Amniotic epithelial cell (primary cell): ENCODE measurements at regions not wholly inside any gene's neighbourhood (a gene's known extent, or its start where the extent isn't known, plus 50 kb on each side); places are given as distances from the start of the nearest gene placed in this dataset.
A peak's percentile ranks its signal among the peaks of the same experiment; 100 is the strongest.

Experiments used
- DNase-seq: peaks from one replicate; pipeline ENCODE4 v3.0.0-alpha.2; 2010; ENCODE audit warnings: low read depth

DNA sequence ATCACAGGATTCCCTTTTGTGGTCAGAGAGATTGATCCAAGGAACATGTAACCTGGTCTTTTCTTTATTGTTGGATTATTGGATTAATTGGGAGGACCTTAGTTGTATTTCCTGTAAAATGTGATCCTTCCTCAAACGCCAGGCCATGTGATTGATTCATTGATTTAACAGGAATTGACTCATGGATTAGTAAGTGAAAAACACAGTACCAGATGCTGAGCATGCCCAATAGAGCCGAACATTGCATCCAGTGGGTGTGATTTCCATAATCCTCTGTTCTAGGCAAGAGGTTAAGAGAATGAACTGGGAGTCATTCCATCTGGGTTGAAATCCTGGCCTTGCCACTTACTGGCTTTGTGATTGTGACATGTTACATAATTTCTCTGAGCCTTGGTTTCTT is 522.3 kb downstream of the MAT2B start:
- no peak for DNase-seq

DNA sequence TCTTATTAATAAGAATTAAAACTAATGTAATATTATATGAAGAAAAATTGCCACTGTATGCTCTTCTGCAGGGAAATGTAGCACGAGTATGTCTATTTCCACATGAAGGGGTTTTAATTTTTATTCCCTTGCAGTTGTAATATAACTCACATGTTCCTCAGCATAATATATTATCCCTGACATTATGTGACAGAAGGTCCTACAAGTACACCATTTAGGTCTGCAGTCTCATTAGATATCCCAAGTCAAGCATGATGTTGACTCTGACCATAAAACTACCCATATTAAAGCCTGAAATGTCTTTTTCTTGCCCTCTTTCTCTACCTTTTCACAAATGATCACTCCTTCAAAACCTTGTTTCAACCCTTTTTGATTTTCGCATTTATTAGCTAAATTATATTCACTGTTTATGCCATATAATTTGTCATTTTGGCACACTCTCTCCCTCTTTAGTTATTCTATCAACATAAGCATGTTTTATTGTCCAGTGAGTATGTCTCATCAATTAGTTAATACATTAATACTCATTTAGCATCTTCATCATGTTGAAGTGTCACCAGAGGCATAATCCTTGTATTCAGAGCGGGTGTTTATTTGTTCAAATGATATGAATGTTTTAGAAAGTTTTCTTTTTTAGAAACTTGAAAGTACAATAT is 532.8 kb downstream of the MAT2B start:
- no peak for DNase-seq

DNA sequence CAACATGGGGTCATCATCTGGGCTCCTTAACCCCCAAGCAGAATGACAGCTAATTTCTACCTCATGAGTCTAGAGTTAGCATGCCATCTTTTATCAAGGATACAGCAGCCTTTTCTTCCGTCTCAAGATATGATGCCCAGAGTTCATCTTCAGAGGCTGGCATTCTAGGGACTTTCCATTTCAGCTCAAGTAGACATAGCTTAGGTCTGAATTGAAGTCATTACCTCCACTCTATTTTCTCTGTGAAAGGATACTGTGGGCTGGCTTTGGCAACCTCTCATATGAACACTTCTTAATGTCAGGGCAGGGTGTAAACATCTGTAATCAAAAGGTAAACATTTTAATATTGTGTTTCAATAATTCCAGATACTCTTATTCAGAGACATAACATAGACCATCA is 535.7 kb downstream of the MAT2B start:
- DNase-seq = no peak

DNA sequence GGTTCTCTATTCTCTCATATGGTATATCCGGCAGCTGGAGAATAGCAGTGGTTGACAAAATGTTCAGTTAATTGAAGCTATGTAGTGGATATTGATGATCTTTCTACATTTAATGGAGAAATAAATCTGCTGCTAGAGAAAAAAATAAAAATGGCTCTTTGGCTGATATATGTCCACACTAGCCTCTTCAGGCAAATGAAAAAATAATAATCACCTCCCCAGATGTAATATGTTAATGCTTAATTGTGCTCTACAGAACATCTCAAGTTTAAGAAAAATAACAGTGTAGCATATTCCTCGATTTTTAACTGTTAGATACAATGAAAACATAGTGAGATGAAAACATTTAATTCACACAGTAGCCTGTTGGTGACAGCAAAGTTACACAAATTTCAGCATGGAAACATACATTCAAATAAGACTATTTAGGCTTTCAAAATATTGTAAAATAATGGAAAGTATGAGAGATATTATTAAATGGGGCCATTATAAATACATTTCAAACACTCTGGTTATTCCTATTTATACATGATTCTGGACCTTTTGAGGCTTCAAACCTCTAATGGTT is 543.0 kb downstream of the MAT2B start:
- DNase-seq = peak; percentile 26

- DNase-seq = peak; percentile 48
Measured at GRCh38 chr5:164051745-164052144, 546.3 kb downstream of the MAT2B start.

DNA sequence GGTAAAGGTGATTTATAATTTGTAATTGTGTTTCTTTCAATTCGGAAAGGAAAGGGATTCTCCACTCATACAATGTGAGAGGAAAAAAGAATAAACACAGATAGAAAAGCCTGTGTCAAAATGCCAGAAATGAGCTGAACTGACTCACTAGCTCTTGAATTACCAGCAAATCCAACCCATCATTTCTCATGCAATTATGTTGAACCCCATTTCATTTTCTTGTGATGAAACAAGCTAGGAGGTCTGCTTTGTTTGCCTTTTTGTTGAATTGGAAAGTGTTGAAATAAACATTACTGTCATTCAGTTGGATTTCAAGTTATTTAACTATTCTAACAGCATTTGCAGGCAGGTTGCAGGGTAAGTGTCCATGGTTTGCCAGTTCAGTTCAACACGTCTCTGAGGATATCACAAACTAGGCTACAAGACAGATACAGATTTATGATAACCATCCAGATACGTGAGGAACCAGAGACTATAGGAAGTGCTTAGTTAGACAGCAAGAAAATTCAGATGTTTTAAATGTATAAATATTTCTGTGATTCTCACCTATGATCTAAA is 547.2 kb downstream of the MAT2B start:
- DNase-seq = peak; percentile 73

GRCh38 chr5:164053123-164053522 is 547.7 kb downstream of the MAT2B start:
- peak; percentile 10 for DNase-seq

DNA sequence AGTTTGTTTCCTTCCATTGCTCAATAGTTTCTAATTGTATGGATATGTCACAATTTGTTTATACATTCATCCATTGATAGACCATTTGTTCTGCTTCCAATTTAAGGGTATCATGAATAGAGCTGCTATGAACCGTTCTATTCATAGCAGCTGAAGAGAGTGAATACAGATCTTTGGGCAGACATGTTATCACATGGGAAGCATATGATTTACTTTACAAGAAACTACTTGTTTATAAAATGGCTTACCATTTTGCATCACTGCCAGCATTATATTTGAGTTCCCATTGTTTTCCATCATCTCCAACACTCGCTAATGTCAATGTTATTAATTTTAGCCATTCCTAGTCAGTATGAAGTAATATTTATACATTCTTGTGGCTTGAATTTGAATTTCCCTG is 549.0 kb downstream of the MAT2B start:
- no peak for DNase-seq

- no peak for DNase-seq
Measured at GRCh38 chr5:164057121-164057520, 551.7 kb downstream of the MAT2B start.

DNA sequence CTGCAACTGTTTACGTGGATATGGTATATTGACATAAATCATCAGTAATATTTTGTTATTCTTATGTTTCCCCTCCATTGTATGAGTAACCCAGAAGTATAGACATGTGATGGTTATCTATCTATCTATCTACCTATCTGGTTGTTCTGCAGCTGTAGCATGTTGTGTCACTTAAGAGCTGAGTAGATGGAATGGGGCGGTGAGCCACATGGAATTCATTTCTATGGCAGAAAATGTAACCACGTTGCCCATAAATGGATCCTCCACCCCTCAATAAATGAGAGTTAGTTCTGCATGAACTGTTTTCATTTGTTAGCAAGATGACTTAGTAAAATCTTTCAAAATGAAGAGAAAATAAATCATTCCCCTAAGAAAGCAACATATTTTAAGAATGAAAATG is 553.2 kb downstream of the MAT2B start:
- no peak for DNase-seq

GRCh38 chr5:164059471-164059870 is 554.1 kb downstream of the MAT2B start:
- no peak for DNase-seq

GRCh38 chr5:164060786-164061355 is 555.5 kb downstream of the MAT2B start:
- no peak for DNase-seq

DNA sequence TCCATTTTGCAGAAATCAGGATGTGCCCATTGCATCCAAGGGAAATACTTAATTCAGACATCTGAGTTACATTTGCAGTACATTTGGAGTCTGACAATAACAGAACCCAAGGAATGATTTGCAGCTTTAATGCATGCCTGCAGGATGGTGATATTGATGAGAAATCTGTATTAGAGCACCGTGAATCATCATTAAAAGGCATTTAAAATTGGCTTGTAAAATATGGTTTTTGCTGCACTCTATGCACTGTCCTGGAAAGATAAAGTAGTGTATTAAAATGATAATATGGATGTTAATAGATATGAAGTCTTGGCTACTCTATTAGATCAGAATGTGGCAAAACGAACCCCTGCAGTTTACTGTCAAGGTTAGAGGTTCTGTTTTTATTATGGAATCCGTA is 556.9 kb downstream of the MAT2B start:
- no peak for DNase-seq

GRCh38 chr5:164065266-164065665 is 559.8 kb downstream of the MAT2B start:
- no peak for DNase-seq

- no peak for DNase-seq
Measured at GRCh38 chr5:164071671-164072070, 566.3 kb downstream of the MAT2B start.

GRCh38 chr5:164073081-164073480 is 567.7 kb downstream of the MAT2B start:
- DNase-seq = peak; percentile 35

DNA sequence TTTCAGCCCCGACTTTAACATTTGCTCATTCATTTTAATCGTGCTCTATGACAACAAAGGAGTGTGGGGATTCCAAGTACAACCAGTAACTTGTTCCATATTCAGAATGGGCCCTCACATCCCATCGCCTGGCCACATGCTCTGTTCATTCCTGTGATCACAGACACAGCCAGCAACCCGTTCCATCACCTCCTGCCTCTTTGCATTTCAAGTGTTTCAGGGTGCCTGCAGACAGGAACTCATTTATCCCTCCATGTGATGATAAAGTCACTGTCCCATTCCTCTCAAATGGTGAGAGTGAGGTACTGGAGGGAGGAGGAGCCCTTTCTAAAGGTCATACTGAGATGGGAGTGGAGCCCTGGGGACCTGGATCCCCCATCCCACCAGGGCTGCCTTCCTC is 571.1 kb downstream of the MAT2B start:
- DNase-seq = no peak

DNA sequence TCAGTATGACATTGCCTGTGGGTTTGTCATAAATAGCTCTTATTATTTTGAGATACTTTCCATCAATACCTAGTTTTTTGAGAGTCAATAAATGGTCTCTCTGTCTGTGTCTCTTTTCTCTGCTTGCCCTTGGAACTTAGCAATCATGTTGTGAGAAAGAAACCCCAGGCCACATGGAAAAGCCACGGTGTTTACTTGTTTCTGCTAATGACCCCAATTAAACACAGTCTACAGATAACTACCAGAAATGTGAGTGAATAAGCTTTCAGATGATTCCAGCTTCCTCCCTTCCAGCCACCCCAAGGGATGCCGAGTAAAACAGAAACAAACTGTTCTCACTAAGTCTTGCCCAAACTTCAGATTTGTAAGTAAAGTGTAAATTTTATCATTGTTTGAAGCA is 584.9 kb downstream of the MAT2B start:
- no peak for DNase-seq

DNA sequence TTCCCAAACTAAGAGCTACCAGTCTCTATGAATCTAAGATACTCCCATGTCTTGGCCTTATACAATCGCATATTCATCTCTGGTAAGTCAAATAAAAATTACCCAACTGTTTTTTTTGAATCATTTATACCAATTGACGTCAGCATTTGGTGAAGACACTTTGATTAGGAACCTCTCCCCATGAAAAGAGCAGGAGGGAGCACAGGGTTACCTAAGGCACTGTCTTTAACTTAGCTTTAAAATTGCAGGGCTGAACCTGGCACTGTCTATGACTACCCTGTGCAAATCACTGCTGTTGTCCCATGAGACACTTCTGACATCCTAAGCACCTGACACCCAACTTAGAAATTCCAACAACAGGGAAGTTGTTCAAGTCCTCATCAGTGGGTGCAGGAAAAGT is 586.4 kb downstream of the MAT2B start:
- no peak for DNase-seq

DNA sequence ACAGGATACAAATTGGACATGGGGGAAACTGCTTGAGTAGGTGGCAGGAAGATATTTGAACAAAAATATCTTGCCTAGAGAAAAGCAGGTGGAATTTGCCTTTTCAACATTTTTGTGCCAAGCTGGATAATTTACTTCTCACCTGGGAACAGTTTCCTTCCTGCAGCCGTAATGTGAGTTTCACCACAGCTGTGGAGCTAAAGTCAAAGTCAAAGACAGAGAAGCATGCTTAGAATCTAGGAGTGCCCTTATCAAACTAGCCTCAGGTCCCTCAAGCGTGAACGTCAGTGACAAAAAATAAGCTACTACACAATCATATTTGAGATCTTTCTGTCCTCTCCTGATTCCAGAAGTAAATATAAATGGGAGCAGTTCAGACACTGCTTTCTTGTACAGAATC is 588.9 kb downstream of the MAT2B start:
- no peak for DNase-seq

DNA sequence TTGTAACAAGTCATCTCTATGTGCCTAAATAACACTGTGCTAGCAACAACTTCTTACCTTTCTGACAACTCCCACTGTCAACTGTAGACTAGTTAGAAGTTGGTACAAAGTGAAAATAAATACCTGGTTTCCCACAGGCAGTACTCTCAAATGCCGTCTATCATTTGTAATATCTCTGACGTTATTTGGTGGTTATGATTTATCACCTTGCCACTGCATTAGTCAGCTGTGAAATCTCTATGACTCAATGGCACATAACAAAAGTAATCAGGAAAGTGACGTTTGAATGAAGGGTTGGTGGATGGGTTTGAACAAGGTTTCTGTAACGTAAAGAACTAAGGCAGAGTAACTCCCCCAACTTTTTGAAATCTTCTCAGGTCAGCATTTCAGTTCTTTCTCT is 592.3 kb downstream of the MAT2B start:
- DNase-seq = peak; percentile 79

DNA sequence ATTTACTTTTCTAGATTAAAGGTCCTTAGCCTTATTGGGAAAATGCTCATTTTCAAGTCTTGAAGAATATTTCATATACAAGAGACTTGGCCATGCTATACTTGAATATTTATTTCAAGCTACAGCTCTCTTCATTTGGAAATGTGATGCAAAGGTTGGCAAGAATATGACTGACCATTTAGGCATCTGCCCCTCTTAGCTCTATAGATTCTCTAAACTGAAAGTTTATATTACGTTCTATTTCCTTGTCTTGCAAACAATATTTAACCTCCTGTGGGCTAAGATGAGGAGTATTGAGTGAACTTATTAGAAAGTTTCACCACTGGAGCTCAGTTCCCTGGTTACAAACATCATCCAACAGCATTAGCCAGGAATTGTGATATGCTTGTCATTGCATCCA is 593.1 kb downstream of the MAT2B start:
- no peak for DNase-seq

- no peak for DNase-seq
Measured at GRCh38 chr5:164098979-164099378, 593.6 kb downstream of the MAT2B start.

- DNase-seq = no peak
Measured at GRCh38 chr5:164115420-164115819, 610.0 kb downstream of the MAT2B start.
